ENCODE measurements at regions not wholly inside any gene's neighbourhood (a gene's known extent, or its start where the extent isn't known, plus 50 kb on each side); places are given as distances from the start of the nearest gene placed in this dataset.

DNA sequence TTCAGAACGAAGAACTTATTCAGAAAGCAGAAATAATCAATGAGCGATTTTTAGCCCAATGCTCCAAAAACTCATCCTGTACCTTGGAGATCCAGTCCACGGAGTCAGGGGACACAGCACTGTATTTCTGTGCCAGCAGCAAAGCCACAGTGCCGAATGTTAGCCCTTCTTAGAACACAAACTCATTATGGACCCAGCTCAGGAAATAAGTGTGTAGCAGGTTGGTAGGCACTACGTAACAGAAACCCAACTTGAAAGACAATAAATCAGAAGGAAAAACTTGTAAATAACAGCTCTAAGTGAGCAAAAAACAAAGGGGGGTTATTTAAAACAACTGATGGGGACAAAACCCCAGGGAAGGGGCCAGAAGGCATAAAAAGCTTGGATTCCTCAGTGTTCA, 112.0 kb upstream of the PRSS1 start:
- TF ChIP-seq, protein P1, sequence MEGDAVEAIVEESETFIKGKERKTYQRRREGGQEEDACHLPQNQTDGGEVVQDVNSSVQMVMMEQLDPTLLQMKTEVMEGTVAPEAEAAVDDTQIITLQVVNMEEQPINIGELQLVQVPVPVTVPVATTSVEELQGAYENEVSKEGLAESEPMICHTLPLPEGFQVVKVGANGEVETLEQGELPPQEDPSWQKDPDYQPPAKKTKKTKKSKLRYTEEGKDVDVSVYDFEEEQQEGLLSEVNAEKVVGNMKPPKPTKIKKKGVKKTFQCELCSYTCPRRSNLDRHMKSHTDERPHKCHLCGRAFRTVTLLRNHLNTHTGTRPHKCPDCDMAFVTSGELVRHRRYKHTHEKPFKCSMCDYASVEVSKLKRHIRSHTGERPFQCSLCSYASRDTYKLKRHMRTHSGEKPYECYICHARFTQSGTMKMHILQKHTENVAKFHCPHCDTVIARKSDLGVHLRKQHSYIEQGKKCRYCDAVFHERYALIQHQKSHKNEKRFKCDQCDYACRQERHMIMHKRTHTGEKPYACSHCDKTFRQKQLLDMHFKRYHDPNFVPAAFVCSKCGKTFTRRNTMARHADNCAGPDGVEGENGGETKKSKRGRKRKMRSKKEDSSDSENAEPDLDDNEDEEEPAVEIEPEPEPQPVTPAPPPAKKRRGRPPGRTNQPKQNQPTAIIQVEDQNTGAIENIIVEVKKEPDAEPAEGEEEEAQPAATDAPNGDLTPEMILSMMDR (IDR thresholded peaks at IDR 0.05): no peak
- TF ChIP-seq POLR2A (IDR thresholded peaks at IDR 0.05): no peak
